Gastroesophageal sphincter (tissue), 3 donors: ENCODE measurements at regions not wholly inside any gene's neighbourhood (a gene's known extent, or its start where the extent isn't known, plus 50 kb on each side); places are given as distances from the start of the nearest gene placed in this dataset.

ENCODE experiments used
- EP300 ChIP-seq: sonication (generic); formaldehyde crosslinking; IDR thresholded peaks from one replicate; pipeline ENCODE4 v1.6.1; 2017; ENCODE audit warnings: antibody characterized with exemption, mild to moderate bottlenecking
- POLR2A ChIP-seq, 2 donors: fragments of 450-650 bp; IDR thresholded peaks; one replicate each; pipeline ENCODE4 v1.6.1; 2017; ENCODE audit warnings: antibody characterized with exemption in 2 of 2, mild to moderate bottlenecking in 2 of 2, moderate library complexity in 1 of 2
- POLR2AphosphoS5 ChIP-seq: sonication (generic); formaldehyde crosslinking; IDR thresholded peaks from one replicate; pipeline ENCODE4 v1.6.1; 2017; ENCODE audit warnings: antibody characterized with exemption
- TF ChIP-seq, protein P1 (sequence below), 4 experiments: fragments of 200-600 bp in 2 of 4; fragments of 450-650 bp in 2 of 4; sonication (generic) in 1 of 4; IDR thresholded peaks; one replicate each; pipeline ENCODE4 v1.5.1; 2017 to 2019; ENCODE audit warnings: antibody characterized with exemption in 4 of 4, mild to moderate bottlenecking in 2 of 4, moderate library complexity in 2 of 4

DNA sequence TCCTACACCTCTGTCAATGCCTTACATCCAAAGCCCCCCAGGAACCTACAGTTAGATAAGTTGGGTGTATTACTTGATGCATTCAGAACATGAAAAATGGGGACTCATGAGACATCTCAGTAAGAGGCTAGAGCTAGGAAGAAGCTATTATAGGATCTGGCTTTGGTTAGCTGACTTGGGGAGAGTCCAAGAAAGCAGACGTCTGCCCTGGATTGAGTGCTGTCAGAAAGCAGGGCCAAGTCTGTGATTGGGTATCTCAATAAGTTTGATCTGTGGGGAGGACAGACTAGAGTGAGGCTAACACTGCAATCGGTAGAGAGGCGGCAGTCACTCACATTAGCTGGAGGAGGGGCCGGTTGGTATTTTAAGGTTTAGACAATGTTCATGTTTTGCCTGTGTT is 79.4 kb upstream of the LRFN2 start:
- TF ChIP-seq, protein P1, sequence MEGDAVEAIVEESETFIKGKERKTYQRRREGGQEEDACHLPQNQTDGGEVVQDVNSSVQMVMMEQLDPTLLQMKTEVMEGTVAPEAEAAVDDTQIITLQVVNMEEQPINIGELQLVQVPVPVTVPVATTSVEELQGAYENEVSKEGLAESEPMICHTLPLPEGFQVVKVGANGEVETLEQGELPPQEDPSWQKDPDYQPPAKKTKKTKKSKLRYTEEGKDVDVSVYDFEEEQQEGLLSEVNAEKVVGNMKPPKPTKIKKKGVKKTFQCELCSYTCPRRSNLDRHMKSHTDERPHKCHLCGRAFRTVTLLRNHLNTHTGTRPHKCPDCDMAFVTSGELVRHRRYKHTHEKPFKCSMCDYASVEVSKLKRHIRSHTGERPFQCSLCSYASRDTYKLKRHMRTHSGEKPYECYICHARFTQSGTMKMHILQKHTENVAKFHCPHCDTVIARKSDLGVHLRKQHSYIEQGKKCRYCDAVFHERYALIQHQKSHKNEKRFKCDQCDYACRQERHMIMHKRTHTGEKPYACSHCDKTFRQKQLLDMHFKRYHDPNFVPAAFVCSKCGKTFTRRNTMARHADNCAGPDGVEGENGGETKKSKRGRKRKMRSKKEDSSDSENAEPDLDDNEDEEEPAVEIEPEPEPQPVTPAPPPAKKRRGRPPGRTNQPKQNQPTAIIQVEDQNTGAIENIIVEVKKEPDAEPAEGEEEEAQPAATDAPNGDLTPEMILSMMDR (IDR thresholded peaks at IDR 0.05), result no peak
- TF ChIP-seq POLR2A (IDR thresholded peaks at IDR 0.05), result no peak
- TF ChIP-seq EP300, result no peak
- TF ChIP-seq POLR2AphosphoS5, result no peak
